ENCODE measurements at regions not wholly inside any gene's neighbourhood (a gene's known extent, or its start where the extent isn't known, plus 50 kb on each side); places are given as distances from the start of the nearest gene placed in this dataset.

DNA sequence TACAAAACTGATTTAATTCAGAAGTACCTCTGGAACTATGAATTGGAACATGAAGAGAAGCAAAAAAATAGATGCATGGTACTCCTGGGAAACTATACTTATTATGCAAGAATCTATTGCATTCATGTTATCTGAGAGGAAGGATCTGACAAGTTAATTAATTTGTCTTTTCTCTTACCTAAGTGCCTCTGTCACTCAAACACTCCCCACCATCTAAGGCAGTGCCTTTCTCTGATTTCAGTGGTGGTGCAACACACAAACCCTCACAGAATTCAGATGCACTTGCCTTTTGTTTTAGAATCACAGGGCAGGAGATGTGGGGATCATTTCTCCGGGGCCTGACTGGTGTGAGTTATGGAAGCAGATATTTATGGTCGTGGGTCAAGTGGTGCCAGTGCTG lies 52.5 kb upstream of the C9orf72 start:
- no peak for DNase-seq

DNA sequence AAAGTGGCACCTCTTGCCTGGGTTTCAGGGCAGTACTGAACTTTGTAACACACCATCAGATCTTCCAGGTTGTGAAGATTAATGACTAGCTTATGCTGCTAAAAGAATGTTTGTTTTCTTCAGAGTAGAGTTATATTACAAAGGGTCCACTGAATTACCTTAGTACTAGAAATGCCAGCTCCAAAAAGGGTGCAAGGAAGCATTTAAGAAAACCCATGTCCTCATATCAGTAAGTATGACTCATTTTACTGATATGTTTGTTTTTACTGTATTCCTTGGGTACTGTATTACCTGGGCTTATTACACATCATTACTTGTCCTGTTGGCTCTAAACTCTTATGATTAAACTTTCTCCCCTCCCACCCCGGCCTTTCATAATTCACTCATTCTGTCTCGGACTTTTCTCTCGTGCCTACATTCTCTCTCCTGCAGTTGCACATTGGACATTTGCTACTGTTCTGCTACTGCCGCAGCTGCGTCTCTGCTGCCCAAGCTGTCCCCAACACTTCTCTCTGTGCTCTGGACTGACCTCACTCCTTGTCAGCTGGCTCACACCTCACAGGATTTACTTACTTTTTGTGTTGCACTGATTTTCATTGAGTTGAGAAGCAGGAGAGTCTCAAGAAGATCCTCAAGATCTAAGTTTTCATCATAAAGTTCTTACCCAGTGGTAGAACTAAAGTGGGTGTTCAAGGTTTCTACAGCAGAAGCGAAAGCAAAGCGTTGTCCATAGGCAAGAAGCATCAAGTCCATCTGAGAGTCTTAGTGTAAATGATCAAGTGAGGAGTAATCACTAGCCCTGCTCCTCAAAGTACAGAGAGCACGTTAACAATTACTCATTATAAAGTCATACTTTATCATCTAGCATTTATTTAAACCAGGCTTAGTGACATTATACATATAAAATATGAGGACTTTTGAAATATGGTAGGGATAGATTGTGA lies 53.2 kb upstream of the C9orf72 start:
- no peak for DNase-seq

DNA sequence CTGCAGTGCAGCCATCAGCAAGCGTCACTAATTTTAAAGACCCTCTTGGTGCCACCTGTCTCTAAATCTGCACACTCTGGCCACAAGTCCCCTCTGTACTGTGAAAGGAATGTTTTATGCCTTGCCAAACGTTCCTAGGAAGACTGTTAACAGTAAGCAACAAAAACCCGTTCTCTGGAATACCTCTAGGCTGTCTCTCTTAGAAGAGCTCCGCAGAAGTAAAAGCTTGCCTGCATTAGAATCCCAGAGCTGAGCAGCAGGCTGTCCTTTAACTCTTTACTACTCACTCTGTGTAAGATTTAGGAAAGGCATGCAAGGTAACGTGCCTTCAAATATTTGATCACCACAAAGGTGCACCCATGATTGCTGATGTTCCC lies 53.9 kb upstream of the C9orf72 start:
- DNase-seq, result no peak

DNA sequence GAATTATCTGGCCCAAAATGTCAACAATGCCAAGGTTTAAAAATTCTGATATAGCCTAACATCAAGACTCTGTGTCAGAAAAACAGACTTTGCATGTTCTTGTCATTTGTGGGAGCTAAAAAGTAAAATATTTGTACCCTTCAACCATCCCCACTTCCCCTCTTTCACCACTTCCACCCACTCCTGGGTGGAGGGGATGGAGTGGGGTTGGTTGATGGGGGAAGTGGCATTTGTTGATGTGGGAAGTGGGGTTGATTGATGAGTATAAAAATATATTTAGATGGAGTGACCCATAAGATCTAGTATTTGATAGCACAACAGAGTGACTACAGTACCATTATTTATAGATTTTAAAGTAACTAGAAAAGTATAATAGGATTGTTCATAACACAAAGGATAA lies 55.0 kb upstream of the C9orf72 start:
- no peak for DNase-seq

- no peak for DNase-seq
These were observed 56.1 kb upstream of the C9orf72 start for GRCh38 chr9:27629425-27629824.

DNA sequence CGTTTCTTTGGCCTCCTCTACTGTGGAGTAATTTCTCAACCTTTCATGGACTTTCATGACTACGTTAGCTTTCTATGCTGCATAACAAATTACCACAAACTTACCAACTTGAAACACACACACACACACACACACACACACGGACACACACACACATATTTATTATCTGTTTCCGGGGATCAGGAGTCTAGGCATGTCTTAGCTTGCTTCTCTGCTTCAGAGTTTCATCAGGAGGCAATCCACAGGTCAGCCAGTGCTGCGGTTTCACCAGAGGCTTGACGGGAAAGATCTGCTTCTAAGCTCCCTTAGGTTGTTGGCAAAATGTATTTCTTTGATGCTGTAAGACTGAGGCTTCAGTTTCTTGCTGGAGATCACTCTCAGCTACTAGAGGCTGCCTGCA lies 59.0 kb upstream of the C9orf72 start:
- DNase-seq, result no peak

- DNase-seq, result no peak
These were observed 60.5 kb upstream of the C9orf72 start for GRCh38 chr9:27633764-27634163.

DNA sequence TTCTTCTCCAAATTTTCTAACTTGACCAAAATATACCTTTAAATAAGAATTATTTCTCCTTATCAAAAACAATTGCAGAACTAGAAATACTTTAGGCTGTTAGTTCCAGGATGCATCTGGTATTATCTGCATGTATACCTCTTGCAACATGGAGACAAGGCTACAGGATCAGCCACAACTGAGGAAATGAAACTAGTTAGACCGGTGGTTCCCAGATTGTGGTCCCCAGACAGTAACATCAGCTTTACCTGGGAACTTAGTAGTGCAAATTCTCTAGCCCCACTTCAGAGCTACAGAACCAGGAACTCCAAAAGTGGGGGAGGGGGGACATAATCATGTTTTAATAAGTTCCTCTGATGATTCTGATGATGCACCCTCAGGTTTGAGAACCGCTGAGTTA lies 61.6 kb upstream of the C9orf72 start:
- peak; percentile 17 for DNase-seq

GRCh38 chr9:27638716-27639115 lies 65.4 kb upstream of the C9orf72 start:
- no peak for DNase-seq

GRCh38 chr9:27645161-27645840 lies 72.0 kb upstream of the C9orf72 start:
- no peak for DNase-seq

DNA sequence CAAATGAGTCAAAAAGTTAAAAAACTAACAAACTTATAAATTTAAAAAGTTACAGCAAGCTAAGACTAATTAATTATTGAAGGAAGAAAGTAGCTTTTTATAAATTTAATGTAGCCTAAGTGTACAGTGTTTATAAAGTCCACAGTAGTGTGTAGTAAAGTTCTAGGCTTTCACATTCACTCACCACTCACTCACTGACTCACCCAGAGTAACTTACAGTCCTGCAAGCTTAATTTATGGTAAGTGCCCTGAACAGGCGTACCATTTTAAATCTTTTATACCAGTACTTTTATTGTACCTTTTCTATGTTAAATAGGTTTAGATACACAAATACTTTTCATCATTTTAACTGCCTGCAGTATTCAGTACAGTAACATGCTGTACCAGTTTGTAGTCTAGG lies 80.0 kb upstream of the C9orf72 start:
- no peak for DNase-seq

- no peak for DNase-seq
These were observed 80.7 kb upstream of the C9orf72 start for GRCh38 chr9:27653957-27654356.

- no peak for DNase-seq
These were observed 81.5 kb upstream of the C9orf72 start for GRCh38 chr9:27654629-27655285.

DNA sequence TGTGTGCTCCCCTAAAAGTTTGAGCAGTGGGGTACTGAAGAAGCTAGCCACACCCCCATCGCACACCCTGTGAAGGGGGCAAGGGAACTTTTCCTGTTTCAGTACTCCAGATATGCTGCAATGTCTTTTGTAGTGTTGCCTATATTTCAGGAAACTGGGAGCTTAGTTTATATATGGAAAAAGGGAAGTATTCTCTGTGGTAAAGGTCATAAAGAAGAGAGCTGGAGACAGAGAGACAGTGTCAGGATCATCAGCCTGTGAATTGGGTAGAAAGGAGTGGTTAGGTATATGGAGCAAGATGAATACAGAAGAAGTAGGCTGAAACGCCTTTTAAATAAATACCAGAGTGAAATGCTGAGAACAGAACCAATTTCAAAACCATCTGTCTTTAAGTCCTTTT lies 82.2 kb upstream of the C9orf72 start:
- DNase-seq, result no peak

DNA sequence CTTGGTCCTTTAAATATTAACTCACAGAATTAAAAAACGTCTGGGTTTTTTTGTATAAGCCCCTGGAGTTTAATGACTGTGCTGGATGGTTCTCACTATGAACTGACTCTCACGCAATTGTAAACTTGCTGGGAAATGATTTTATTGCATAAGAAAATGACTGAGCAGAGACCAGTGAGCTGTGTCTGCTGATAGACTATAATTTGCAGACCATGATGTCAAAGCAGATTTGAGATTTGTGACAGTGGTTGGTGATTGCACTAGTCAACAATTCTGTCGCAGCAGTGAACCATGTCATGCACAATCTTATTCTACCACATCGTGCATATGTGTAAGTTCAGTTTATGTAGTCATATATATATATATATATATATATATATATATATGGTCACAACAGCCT lies 85.7 kb upstream of the C9orf72 start:
- DNase-seq, result no peak

- no peak for DNase-seq
These were observed 86.3 kb upstream of the C9orf72 start for GRCh38 chr9:27659571-27659970.

- no peak for DNase-seq
These were observed 86.9 kb upstream of the C9orf72 start for GRCh38 chr9:27660148-27660547.

DNA sequence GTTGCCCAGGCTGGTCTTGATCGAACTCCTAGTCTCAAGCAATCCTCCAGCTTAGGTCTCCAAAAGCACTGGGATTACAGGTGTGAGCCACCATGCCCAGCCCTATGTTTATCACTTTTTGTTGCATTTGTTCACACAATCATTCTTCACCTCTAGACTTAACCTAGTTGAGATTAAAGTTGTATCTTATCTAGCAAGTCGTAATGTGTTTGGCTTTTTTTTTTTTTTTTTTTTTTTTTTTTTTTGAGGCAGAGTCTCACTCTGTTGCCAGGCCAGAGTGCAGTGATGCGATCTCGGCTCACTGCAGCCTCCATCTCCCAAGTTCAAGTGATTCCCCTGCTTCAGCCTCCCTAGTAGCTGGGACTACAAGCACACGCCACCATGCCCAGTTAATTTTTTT lies 90.2 kb upstream of the C9orf72 start:
- no peak for DNase-seq

- DNase-seq, result no peak
These were observed 91.0 kb upstream of the C9orf72 start for GRCh38 chr9:27664121-27664779.

DNA sequence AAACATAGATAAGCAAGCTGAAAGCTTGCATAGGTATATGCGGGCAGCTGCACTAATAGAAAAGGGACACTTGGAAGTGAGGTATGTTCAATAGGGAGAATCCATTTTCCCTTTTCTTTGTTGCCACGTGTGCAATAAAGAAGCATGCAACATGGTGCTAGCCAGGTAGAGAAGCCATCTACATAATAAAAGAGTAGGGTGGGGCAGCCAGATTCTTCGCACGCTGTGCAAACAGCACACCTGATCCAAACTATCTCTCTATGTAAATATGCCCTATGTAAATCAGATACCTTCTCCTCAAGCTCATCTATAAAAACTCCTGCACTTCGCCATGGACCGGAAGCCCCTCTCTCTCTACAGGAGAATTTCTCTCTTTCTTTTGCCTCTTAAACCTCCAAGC lies 91.9 kb upstream of the C9orf72 start:
- no peak for DNase-seq

DNA sequence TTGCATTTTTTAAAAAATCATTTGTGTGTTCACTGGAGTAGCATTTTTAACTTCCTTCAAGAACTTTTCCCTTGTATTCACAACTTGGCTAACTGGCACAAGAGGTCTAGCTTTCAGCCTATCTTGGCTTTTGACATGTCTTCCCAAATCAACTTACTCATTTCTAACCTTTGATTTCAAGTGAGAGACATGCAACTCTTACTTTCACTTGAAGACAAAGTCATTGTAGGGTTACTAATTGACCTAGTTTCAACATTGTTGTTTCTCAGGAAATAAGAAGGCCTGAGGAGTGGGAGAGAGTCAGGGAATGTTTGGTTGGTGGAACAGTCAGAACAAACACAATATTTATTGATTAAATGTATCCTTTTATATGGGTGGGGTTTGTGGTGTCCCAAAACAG lies 95.0 kb upstream of the C9orf72 start:
- DNase-seq, result no peak

GRCh38 chr9:27671636-27672035 lies 98.4 kb upstream of the C9orf72 start:
- no peak for DNase-seq

- no peak for DNase-seq
These were observed 99.4 kb upstream of the C9orf72 start for GRCh38 chr9:27672718-27673117.
